Natural killer cell (primary cell): ENCODE measurements at regions not wholly inside any gene's neighbourhood (a gene's known extent, or its start where the extent isn't known, plus 50 kb on each side); places are given as distances from the start of the nearest gene placed in this dataset.

Source experiments
- ATAC-seq, 3 donors: fragments of 150-1000 bp in 2 of 3; fragments of 200-7000 bp in 1 of 3; cut with Tn5 transposase; 1 replicate in 1 of 3; 2 replicates in 2 of 3; pipeline ENCODE4 v1.10.0; 2021; ENCODE audit warnings: mild to moderate bottlenecking in 2 of 3, moderate library complexity in 2 of 3
- DNase-seq, 2 donors: peaks; one replicate each; pipeline versions ENCODE4 v3.0.0 to v3.0.0-alpha.2; 2013 to 2021; ENCODE audit warnings: mixed read lengths in 1 of 2
- H3K27ac ChIP-seq: one replicate; pipeline ENCODE4 v1.5.1; 2013; ENCODE audit warnings: mild to moderate bottlenecking, low read length
- H3K27me3 ChIP-seq: one replicate; pipeline ENCODE4 v1.6.1; 2013; ENCODE audit warnings: low read length; ENCODE audit not compliant: control insufficient read depth, insufficient read depth
- H3K36me3 ChIP-seq: one replicate; pipeline ENCODE4 v1.6.1; 2013; ENCODE audit warnings: low read length; ENCODE audit not compliant: control insufficient read depth, insufficient read depth
- H3K4me1 ChIP-seq: one replicate; pipeline ENCODE4 v1.6.1; 2013; ENCODE audit warnings: low read length; ENCODE audit not compliant: control insufficient read depth, insufficient read depth
- H3K4me3 ChIP-seq: one replicate; pipeline ENCODE4 v1.5.1; 2013; ENCODE audit warnings: low read length
- H3K9me3 ChIP-seq: one replicate; pipeline ENCODE4 v1.6.1; 2013; ENCODE audit warnings: low read length; ENCODE audit not compliant: control insufficient read depth, insufficient read depth
- H3K27ac Mint-ChIP-seq, 2 donors: one replicate each; pipeline ENCODE4 v1.8.0; 2022; ENCODE audit warnings: mild to moderate bottlenecking in 2 of 2, mixed read lengths in 2 of 2, moderate library complexity in 1 of 2
- H3K27me3 Mint-ChIP-seq, 2 donors: one replicate each; pipeline ENCODE4 v1.8.0; 2022; ENCODE audit warnings: low read depth in 2 of 2, mixed read lengths in 2 of 2
- H3K36me3 Mint-ChIP-seq: one replicate; pipeline ENCODE4 v1.8.0; 2022; ENCODE audit warnings: mixed read lengths
- H3K4me1 Mint-ChIP-seq, 2 donors: one replicate each; pipeline ENCODE4 v1.8.0; 2022; ENCODE audit warnings: mixed read lengths in 2 of 2
- H3K4me3 Mint-ChIP-seq: one replicate; pipeline ENCODE4 v1.8.0; 2022; ENCODE audit warnings: mild to moderate bottlenecking, moderate library complexity, mixed read lengths
- H3K9me3 Mint-ChIP-seq, 2 donors: one replicate each; pipeline ENCODE4 v1.8.0; 2022; ENCODE audit warnings: mixed read lengths in 2 of 2
- WGBS: methylation state at CpG from one replicate; pipeline ENCODE4 v1.1.7; 2013; ENCODE audit warnings: missing lambda C conversion rate; ENCODE audit not compliant: insufficient coverage; 5-methylcytosine and 5-hydroxymethylcytosine counted together
- intact Hi-C: fragments of 100-400 bp; cut with micrococcal nuclease; formaldehyde crosslinking; loops from one replicate; pipeline ENCODE4 v1.14.2; 2022
- TF ChIP-seq, protein P1 (sequence below): fragments of 200-600 bp; IDR thresholded peaks from one replicate; pipeline ENCODE4 v1.8.0; 2022; ENCODE audit warnings: antibody characterized with exemption

DNA sequence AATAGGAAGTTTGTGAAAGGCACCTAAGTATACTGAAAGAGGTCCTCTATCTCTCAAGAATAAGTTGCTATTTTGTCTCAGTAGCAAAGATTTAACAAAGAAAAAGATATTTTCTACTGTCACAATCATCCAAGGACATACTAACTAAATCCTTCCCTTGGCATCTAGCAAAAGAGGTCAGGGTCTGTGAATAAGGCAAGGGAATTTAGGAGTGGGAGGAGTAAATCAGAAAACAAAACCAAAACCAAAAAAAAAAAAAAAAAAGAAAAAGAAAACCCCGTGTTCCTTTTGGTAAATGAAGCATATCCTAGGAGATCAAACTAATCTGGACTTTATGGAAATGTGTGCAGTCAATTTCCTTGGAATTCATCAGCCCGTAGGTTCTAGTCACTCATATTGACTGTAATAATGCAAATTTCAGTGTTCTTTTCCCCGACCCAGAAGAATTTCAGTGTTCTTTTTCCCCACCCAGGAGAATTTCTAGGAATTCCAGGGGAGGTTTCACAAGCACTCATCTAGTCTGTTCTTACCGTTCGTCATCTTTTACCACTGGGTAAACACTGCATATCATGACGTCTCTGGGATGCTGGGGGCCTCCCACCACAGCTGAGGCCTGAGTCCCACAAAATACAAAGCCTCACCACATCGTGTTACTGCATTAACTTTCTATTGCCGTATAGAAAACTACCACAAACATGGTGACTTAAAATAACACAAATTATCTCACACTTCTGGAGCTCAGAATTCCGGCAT lies 113.8 kb upstream of the CCDC54 start:
- no peaks in the 10 kb centered on the region for H3K36me3 Mint-ChIP-seq
- WGBS = 71% methylated on average over 8 of the region's 9 CpGs
- ATAC-seq (no peak), DNase-seq (no peak)
- no peaks in the 10 kb centered on the region for H3K9me3 Mint-ChIP-seq
- no peaks in the 10 kb centered on the region for H3K4me1 ChIP-seq
- H3K27me3 Mint-ChIP-seq = peaks cover 6 to 15% of the 10 kb centered on the region in 2 donors
- intact Hi-C loops = no loop called here
- no peak overlapping the region for H3K4me3 Mint-ChIP-seq
- TF ChIP-seq, protein P1, sequence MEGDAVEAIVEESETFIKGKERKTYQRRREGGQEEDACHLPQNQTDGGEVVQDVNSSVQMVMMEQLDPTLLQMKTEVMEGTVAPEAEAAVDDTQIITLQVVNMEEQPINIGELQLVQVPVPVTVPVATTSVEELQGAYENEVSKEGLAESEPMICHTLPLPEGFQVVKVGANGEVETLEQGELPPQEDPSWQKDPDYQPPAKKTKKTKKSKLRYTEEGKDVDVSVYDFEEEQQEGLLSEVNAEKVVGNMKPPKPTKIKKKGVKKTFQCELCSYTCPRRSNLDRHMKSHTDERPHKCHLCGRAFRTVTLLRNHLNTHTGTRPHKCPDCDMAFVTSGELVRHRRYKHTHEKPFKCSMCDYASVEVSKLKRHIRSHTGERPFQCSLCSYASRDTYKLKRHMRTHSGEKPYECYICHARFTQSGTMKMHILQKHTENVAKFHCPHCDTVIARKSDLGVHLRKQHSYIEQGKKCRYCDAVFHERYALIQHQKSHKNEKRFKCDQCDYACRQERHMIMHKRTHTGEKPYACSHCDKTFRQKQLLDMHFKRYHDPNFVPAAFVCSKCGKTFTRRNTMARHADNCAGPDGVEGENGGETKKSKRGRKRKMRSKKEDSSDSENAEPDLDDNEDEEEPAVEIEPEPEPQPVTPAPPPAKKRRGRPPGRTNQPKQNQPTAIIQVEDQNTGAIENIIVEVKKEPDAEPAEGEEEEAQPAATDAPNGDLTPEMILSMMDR = no peak
- H3K36me3 ChIP-seq = no peaks in the 10 kb centered on the region
- H3K4me3 ChIP-seq = no peak overlapping the region
- peaks cover 0 to 6% of the 10 kb centered on the region in 2 donors for H3K4me1 Mint-ChIP-seq
- no peak overlapping the region for H3K27ac ChIP-seq
- H3K9me3 ChIP-seq = no peaks in the 10 kb centered on the region
- no peaks in the 10 kb centered on the region for H3K27me3 ChIP-seq
- H3K27ac Mint-ChIP-seq = no peak overlapping the region

DNA sequence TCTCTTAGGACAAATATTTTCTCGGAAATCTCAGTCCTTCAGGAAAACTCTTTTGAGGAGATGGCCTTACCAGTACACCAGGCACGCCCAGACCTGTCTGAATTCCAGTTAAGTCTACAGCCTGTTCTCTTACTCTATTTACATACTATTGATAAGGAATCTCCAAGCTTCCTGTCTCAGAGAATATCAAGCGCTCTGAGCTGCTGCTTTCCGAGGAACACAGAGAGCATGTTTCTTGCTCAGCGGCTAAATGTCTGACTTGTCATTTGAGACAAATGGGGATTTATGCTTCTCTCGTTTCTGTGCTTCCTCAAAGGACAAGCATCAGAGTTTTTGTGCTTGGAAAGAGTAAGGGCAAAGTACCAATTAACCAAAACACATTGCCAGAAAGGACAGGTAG lies 112.4 kb upstream of the CCDC54 start:
- no peak overlapping the region for H3K4me3 ChIP-seq
- H3K4me1 ChIP-seq = no peaks in the 10 kb centered on the region
- no peaks in the 10 kb centered on the region for H3K36me3 ChIP-seq
- H3K9me3 ChIP-seq = no peaks in the 10 kb centered on the region
- intact Hi-C loops = no loop called here
- peaks cover 6 to 9% of the 10 kb centered on the region in 2 donors for H3K27me3 Mint-ChIP-seq
- no peak overlapping the region for H3K4me3 Mint-ChIP-seq
- WGBS = 82% methylated on average over 6 of the region's 6 CpGs
- no peak overlapping the region for H3K27ac ChIP-seq
- no peak overlapping the region for H3K27ac Mint-ChIP-seq
- H3K9me3 Mint-ChIP-seq = no peaks in the 10 kb centered on the region
- peaks cover 0 to 6% of the 10 kb centered on the region in 2 donors for H3K4me1 Mint-ChIP-seq
- no peak for DNase-seq
- no peak for ATAC-seq
- TF ChIP-seq, protein P1 = no peak
- H3K36me3 Mint-ChIP-seq = no peaks in the 10 kb centered on the region
- no peaks in the 10 kb centered on the region for H3K27me3 ChIP-seq

DNA sequence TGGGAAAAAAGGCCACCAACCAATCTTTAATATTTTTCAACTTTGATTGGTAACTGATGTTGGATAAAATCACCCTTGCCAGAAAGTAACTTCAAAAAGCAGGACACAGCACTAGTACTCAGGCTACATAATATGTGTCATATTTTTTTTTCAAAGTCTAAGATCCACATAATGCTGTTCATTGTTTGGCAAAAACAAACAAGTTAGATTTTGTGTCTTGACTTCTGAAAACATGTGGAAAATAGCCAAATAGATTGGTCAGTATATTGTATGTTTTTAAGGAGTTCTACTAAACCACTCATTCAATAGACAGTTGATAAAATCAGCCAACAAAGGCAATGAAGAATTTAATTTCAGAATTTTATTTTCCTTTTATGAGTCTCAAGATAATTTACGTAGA lies 111.7 kb upstream of the CCDC54 start:
- Mint-ChIP-seq H3K27ac (no peak overlapping the region), H3K4me3 (no peak overlapping the region), H3K9me3 (no peaks in the 10 kb centered on the region), H3K4me1 (peaks cover 0 to 6% of the 10 kb centered on the region in 2 donors), H3K27me3 (peaks cover 9 to 12% of the 10 kb centered on the region in 2 donors), H3K36me3 (no peaks in the 10 kb centered on the region)
- H3K27me3 ChIP-seq = no peaks in the 10 kb centered on the region
- H3K36me3 ChIP-seq = no peaks in the 10 kb centered on the region
- no CpG with 5 or more reads among the region's 1 CpG for WGBS
- H3K4me1 ChIP-seq = no peaks in the 10 kb centered on the region
- intact Hi-C loops = no loop called here
- H3K4me3 ChIP-seq = no peak overlapping the region
- no peak for ATAC-seq
- no peaks in the 10 kb centered on the region for H3K9me3 ChIP-seq
- TF ChIP-seq, protein P1 = no peak
- no peak overlapping the region for H3K27ac ChIP-seq
- DNase-seq = no peak

DNA sequence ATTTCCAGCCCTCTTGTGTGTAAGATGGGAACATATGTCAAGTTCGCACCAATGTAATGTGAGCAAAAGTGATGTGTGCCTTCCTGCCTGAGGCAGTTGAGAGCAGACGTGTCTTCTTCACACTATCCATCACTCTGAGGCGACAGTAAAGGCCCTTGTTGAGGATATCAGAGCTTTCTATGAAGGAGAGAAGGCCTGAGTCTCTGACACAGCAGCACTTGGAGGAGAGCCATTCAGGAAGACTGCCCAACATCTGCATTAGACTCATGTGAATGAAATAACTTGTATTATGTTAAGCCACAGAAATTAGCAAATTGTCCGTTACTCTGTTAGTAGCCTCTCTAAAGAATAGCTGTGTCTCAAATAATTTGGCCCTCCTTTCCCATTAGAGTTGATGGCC lies 108.8 kb upstream of the CCDC54 start:
- ATAC-seq (no peak), DNase-seq (no peak)
- Histone ChIP-seq H3K27me3 (no peaks in the 10 kb centered on the region), H3K36me3 (no peaks in the 10 kb centered on the region), H3K27ac (no peak overlapping the region), H3K4me3 (no peak overlapping the region), H3K4me1 (no peaks in the 10 kb centered on the region), H3K9me3 (no peaks in the 10 kb centered on the region)
- WGBS = 100% methylated on average over 2 of the region's 4 CpGs
- TF ChIP-seq, protein P1 = no peak
- H3K36me3 Mint-ChIP-seq = no peaks in the 10 kb centered on the region
- H3K4me3 Mint-ChIP-seq = no peak overlapping the region
- H3K27ac Mint-ChIP-seq = no peak overlapping the region
- peaks cover 9 to 16% of the 10 kb centered on the region in 2 donors for H3K27me3 Mint-ChIP-seq
- intact Hi-C loops = no loop called here
- peaks cover 0 to 2% of the 10 kb centered on the region in 2 donors for H3K4me1 Mint-ChIP-seq
- H3K9me3 Mint-ChIP-seq = no peaks in the 10 kb centered on the region
